ENCODE measurements at regions not wholly inside any gene's neighbourhood (a gene's known extent, or its start where the extent isn't known, plus 50 kb on each side); places are given as distances from the start of the nearest gene placed in this dataset.
A peak's percentile ranks its signal among the peaks of the same experiment; 100 is the strongest.

DNA sequence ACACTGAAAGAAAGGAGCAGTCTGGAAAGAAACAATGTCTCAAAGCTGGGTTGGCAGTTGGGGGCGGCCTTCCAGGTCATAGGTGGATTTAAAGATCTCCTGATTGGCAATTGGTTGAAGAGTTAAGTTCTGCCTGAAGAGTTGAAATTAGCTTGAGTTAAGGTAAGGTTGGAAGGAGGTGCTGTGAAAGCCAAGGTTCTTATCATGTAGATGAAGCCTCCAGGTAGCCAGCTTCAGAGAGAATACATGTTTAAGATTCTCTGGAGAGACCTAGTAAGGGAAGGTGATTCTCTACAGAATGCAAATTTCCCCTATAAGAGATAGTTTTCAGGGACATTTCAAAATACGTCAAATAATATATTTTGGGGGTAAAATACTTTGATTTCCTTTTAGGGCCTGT is 387.1 kb downstream of the TMEM232 start:
- H2AFZ ChIP-seq (ENCODE audit: low read depth) = no peak overlapping the region; the same call in 1 of the 2 replicates
- no peak overlapping the region for H3K9ac ChIP-seq
- TF ChIP-seq, protein P1, sequence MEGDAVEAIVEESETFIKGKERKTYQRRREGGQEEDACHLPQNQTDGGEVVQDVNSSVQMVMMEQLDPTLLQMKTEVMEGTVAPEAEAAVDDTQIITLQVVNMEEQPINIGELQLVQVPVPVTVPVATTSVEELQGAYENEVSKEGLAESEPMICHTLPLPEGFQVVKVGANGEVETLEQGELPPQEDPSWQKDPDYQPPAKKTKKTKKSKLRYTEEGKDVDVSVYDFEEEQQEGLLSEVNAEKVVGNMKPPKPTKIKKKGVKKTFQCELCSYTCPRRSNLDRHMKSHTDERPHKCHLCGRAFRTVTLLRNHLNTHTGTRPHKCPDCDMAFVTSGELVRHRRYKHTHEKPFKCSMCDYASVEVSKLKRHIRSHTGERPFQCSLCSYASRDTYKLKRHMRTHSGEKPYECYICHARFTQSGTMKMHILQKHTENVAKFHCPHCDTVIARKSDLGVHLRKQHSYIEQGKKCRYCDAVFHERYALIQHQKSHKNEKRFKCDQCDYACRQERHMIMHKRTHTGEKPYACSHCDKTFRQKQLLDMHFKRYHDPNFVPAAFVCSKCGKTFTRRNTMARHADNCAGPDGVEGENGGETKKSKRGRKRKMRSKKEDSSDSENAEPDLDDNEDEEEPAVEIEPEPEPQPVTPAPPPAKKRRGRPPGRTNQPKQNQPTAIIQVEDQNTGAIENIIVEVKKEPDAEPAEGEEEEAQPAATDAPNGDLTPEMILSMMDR (conservative IDR thresholded peaks at IDR 0.05; ENCODE audit: low read depth, low read length) = no peak
- H3K36me3 ChIP-seq (ENCODE audit: insufficient read depth) = no peaks in the 10 kb centered on the region
- no peak overlapping the region for H3K27ac ChIP-seq
- H3K4me2 ChIP-seq = no peak overlapping the region
- no peaks in the 10 kb centered on the region for H4K20me1 ChIP-seq (ENCODE audit: insufficient read depth)
- H3K27me3 ChIP-seq (ENCODE audit: insufficient read depth, low read depth) = no peaks in the 10 kb centered on the region
- no peak overlapping the region for H3K4me3 ChIP-seq (IDR thresholded peaks at IDR 0.05; ENCODE audit: insufficient read depth, low read depth, low read length)
- no peaks in the 10 kb centered on the region for H3K79me2 ChIP-seq (ENCODE audit: insufficient read depth, low read depth)
- H3K4me1 ChIP-seq (ENCODE audit: low read depth, poor library complexity, severe bottlenecking) = peaks cover 27% of the 10 kb centered on the region

DNA sequence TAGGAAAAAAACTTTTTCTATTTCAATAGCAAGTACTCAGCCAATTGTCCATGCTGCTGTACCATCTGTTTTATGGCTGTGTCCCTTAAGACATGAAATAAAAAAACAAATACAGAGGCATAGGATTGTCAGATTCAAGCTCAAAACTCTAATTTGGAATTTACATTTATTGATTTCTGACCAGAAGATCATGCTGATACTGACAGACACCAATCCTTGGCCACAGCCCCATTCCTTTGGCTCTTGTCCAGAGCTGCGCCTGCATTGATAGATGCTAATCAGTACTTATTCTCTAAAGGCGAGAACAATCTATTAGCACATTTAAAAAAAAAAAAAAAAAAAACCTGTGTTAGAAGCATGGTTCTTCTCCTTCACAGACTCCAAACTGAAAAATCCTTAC is 384.6 kb downstream of the TMEM232 start:
- Histone ChIP-seq H2AFZ (ENCODE audit: low read depth) (no peak overlapping the region), H3K9ac (no peak overlapping the region), H3K36me3 (ENCODE audit: insufficient read depth) (no peaks in the 10 kb centered on the region), H4K20me1 (ENCODE audit: insufficient read depth) (no peaks in the 10 kb centered on the region), H3K4me3 (IDR thresholded peaks at IDR 0.05; ENCODE audit: insufficient read depth, low read depth, low read length) (no peak overlapping the region), H3K79me2 (ENCODE audit: insufficient read depth, low read depth) (no peaks in the 10 kb centered on the region), H3K27ac (no peak overlapping the region), H3K4me1 (ENCODE audit: low read depth, poor library complexity, severe bottlenecking) (peaks cover 27% of the 10 kb centered on the region), H3K4me2 (no peak overlapping the region), H3K27me3 (ENCODE audit: insufficient read depth, low read depth) (no peaks in the 10 kb centered on the region)
- TF ChIP-seq, protein P1 (conservative IDR thresholded peaks at IDR 0.05; ENCODE audit: low read depth, low read length) = no peak

DNA sequence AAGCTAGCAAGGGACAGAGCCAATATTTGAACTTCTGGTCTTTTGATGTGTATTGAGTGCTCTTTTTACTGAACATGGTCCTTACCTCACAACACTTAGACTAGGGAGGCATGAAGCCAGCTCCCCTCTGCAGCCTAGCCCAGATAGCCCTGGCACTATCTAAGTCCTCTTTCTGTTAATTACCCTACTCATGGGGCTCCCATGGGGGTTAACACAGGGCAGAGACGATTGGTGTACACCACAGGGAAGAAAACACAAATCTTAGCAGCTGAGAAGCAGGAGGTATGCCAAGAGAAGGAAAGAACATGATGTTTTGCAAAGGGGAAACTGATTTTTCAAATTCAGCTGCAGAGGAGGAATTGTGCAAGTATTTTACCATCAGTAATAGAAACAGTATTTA is 383.8 kb downstream of the TMEM232 start:
- no peak overlapping the region for H3K4me2 ChIP-seq
- TF ChIP-seq, protein P1 (conservative IDR thresholded peaks at IDR 0.05; ENCODE audit: low read depth, low read length) = no peak
- no peak overlapping the region for H3K9ac ChIP-seq
- H3K27me3 ChIP-seq (ENCODE audit: insufficient read depth, low read depth) = no peaks in the 10 kb centered on the region
- no peaks in the 10 kb centered on the region for H4K20me1 ChIP-seq (ENCODE audit: insufficient read depth)
- H3K79me2 ChIP-seq (ENCODE audit: insufficient read depth, low read depth) = no peaks in the 10 kb centered on the region
- H3K4me3 ChIP-seq (IDR thresholded peaks at IDR 0.05; ENCODE audit: insufficient read depth, low read depth, low read length) = no peak overlapping the region
- H2AFZ ChIP-seq (ENCODE audit: low read depth) = no peak overlapping the region
- H3K4me1 ChIP-seq (ENCODE audit: low read depth, poor library complexity, severe bottlenecking) = peaks cover 27% of the 10 kb centered on the region
- H3K36me3 ChIP-seq (ENCODE audit: insufficient read depth) = no peaks in the 10 kb centered on the region
- H3K27ac ChIP-seq = no peak overlapping the region

DNA sequence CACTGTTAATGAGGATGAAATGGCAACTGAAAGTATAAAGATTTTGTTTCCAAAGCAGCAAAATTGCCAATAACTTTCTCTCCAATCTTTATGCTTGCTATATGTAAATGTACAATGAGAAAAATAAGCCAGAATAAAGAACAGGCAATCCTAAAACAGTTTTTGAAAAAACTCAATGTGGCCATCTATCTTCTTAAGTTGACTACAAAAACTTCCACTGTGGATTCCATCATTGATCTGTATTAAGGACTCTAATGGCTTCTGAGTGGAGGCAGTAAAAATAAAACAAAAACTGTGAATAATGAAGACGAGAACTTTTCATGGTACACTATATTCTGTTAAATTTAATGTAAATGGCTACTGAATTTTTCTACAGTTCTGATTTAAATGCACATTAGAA is 382.9 kb downstream of the TMEM232 start:
- H3K4me3 ChIP-seq (IDR thresholded peaks at IDR 0.05; ENCODE audit: insufficient read depth, low read depth, low read length) = no peak overlapping the region
- H3K4me1 ChIP-seq (ENCODE audit: low read depth, poor library complexity, severe bottlenecking) = peaks cover 20% of the 10 kb centered on the region
- H2AFZ ChIP-seq (ENCODE audit: low read depth) = no peak overlapping the region
- H4K20me1 ChIP-seq (ENCODE audit: insufficient read depth) = no peaks in the 10 kb centered on the region
- H3K27ac ChIP-seq = no peak overlapping the region
- TF ChIP-seq, protein P1 (conservative IDR thresholded peaks at IDR 0.05; ENCODE audit: low read depth, low read length) = peak; percentile 36
- H3K4me2 ChIP-seq = no peak overlapping the region
- no peaks in the 10 kb centered on the region for H3K36me3 ChIP-seq (ENCODE audit: insufficient read depth)
- H3K79me2 ChIP-seq (ENCODE audit: insufficient read depth, low read depth) = no peaks in the 10 kb centered on the region
- no peaks in the 10 kb centered on the region for H3K27me3 ChIP-seq (ENCODE audit: insufficient read depth, low read depth)
- H3K9ac ChIP-seq = no peak overlapping the region

Measured in KMS-11 (cell line).